ENCODE measurements at regions not wholly inside any gene's neighbourhood (a gene's known extent, or its start where the extent isn't known, plus 50 kb on each side); places are given as distances from the start of the nearest gene placed in this dataset.

- DNase-seq (ENCODE audit: low read depth): no peak
These were observed 138.5 kb upstream of the QRFPR start for GRCh38 chr4:121519236-121519838.

DNA sequence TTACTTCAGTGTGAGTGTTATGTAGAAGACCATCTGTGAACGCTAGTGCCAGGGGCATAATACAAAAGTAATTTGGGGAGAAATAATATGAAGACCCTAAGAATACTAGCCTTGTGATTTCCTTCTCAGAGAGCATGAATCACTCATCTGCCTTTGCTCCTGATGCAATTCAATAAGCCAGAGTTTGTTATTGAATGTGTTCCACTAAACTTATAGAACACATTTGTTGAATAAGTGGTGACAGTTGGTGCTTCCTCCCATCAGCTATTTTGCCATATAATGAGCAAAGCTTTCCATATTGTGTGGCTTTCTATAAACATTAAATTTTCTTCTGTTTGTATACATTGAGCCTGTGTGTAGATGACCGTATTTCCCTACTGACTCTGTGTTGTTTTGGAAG is 136.4 kb upstream of the QRFPR start:
- DNase-seq (ENCODE audit: low read depth): no peak

DNA sequence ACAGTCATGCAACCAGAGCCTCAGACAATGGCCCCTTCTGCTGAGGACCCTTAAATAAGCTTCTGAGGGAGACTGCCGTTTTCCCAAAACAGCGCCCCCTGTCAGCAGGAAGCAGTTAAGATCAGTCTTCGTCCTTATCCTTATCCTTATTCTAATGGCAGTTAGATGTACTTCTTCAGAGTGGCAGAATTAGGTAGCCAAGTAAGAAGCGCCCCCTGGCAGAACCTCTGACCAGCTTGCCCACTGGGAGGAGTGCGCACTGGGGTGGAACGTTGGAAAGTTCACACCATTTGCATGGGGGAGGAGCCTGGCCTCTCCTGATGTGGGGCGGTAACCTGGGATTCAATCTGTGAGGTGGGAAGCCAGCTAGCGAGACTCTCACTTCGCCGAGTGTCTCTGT is 133.6 kb upstream of the QRFPR start:
- no peak for DNase-seq (ENCODE audit: low read depth)

GRCh38 chr4:121510341-121510874 is 129.6 kb upstream of the QRFPR start:
- no peak for DNase-seq (ENCODE audit: low read depth)

- DNase-seq (ENCODE audit: low read depth): no peak
These were observed 104.5 kb upstream of the QRFPR start for GRCh38 chr4:121485190-121485804.

- peak; percentile 67 for DNase-seq (ENCODE audit: low read depth)
These were observed 103.8 kb upstream of the QRFPR start for GRCh38 chr4:121484633-121485032.

GRCh38 chr4:121479808-121480207 is 99.0 kb upstream of the QRFPR start:
- peak; percentile 47 for DNase-seq (ENCODE audit: low read depth)

GRCh38 chr4:121477480-121477879 is 96.7 kb upstream of the QRFPR start:
- DNase-seq (ENCODE audit: low read depth): no peak

DNA sequence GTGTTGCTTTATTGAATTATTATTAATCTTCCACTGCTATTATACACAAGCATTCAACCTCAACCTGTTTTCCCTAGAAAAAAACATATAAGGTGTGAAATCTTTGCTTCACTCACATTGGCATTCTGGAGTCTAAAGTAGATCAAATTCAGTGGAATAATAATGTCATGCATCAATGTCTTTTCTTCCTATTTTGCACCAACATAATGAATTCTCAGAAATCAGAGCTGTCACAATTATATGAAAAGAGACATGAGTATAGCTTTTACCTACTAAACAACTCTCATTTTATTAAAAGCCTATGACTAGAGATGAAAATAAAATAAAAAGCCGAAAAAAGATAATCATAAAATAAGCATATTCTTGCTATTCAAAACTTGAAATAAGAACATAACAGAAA is 96.3 kb upstream of the QRFPR start:
- DNase-seq (ENCODE audit: low read depth): no peak

GRCh38 chr4:121472937-121473721 is 92.3 kb upstream of the QRFPR start:
- DNase-seq (ENCODE audit: low read depth): no peak

DNA sequence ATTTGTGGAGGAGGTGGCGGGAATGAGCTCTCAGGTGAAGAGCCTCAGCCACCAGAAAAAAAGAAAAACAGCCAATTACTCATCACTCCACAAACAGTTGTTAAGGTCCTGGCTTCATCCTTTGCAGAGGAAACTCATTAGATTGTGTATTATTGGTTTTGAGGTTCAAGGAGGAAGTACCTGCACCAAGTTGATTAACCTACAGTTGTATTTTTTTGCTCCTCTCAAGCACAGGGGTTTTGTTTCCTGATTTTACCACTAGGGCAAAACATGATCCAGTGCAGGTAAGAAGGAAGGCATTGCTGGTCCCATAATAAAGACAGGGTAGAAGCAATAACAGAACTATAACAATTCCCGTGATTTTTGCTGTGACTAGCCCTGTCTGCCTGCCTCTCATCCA is 84.0 kb upstream of the QRFPR start:
- no peak for DNase-seq (ENCODE audit: low read depth)

GRCh38 chr4:121462660-121463261 is 81.9 kb upstream of the QRFPR start:
- DNase-seq (ENCODE audit: low read depth): peak; percentile 59

- DNase-seq (ENCODE audit: low read depth): no peak
These were observed 78.2 kb upstream of the QRFPR start for GRCh38 chr4:121459026-121459425.

GRCh38 chr4:121457278-121457875 is 76.6 kb upstream of the QRFPR start:
- DNase-seq (ENCODE audit: low read depth): no peak

DNA sequence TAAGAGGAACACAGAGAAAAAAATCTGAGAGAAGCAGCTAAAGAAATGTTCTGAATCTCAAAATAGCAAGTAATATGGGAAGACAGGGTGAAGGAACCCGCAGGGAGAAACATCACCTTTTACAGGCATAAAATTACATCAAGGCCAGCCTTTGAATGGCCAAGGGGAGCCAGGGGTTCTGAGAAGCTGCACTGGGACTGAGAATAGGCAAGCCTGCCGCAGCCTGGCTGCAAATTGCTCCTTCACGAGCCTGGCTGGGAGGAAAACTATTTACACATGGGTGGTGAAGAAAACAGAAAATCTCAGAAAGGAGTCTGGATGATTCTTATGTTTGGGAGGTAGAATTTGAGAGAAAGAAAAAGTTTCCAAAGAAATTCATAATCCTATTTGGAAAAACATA is 74.5 kb upstream of the QRFPR start:
- DNase-seq (ENCODE audit: low read depth): no peak

- DNase-seq (ENCODE audit: low read depth): no peak
These were observed 73.6 kb upstream of the QRFPR start for GRCh38 chr4:121454251-121454979.

- DNase-seq (ENCODE audit: low read depth): no peak
These were observed 70.5 kb upstream of the QRFPR start for GRCh38 chr4:121451310-121451709.

- no peak for DNase-seq (ENCODE audit: low read depth)
These were observed 68.6 kb upstream of the QRFPR start for GRCh38 chr4:121449416-121449815.

DNA sequence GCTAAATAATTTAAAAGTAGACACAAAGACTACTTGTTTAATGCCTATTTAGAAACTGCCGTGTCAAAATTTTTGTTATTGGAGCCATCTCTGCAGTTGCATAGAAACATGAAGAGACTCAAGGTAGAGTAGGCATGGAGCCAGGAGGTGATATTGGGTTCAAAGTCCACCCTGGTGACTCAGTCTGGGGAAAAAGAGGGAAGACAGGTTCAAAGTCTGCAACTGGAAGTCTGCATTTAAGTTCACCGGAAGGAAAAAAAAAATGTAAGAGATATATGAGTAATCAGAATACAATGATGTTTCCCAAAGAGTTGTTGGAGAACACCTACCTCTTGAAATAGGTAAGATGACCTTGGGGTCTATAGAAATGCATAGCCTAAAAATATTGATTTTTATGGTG is 67.4 kb upstream of the QRFPR start:
- no peak for DNase-seq (ENCODE audit: low read depth)

DNA sequence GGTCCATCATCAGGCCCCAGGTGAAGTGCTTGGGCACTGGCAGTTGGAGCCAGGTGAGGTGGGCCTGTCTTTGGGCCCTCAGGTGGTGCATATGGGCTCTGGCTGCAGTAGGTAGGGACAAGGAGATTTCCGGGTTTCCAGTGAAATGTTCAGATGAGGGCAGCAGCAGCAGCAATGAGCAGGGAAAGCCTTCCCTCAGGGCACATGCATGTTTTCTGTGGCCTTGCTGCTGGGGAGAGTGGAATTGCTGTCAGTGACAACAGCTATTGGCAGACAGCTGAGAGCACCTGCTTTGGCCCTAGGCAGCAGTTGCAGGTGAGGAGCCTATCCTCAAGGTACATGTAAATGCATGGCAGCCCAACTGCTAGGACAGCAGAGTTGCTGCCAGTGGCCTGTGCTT is 58.9 kb upstream of the QRFPR start:
- no peak for DNase-seq (ENCODE audit: low read depth)
